IPS-NIHi7 (cell line): ENCODE measurements at regions not wholly inside any gene's neighbourhood (a gene's known extent, or its start where the extent isn't known, plus 50 kb on each side); places are given as distances from the start of the nearest gene placed in this dataset.

Experiments used
- DNase-seq: peaks from one replicate; pipeline ENCODE4 v3.0.0; 2012; ENCODE audit warnings: mixed read lengths; ENCODE audit errors: extremely low spot score

DNA sequence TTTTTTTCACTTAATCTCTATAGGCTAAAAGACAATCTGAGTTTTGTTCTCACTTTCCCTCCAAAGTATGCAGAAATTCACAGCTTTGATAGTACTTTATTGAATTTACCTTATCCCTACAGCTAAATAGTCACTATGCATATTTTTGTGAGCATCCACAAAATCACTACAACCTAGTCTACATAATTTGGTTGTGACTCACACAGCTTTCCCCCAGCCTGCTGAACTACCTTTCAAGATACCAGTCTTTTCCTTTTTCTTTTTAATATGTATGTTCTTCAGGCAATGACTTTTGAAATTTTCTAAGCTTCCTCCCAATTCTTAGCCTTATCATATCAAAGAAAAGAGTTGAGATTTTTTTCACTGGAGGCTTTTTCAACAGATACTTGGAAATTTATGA lies 347.3 kb upstream of the CDH6 start:
- no peak for DNase-seq

DNA sequence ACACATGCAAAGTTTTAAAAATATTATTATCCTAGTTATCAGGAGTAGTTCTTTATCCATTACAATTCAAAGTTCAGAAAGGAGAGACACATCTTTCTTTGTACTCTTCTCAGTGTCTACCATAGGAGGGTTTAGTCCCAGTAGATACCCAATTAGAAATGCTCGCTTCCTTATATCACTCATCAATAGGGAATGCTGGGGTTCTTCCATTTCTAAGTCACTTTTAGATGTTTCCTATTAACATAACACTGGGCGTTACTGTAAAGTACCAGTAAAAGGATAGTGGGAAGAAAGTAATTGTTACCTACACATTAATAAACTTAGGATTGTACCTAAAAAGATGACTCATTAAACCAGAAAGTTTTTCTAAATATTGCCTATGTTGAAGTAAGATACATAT lies 348.3 kb upstream of the CDH6 start:
- no peak for DNase-seq

DNA sequence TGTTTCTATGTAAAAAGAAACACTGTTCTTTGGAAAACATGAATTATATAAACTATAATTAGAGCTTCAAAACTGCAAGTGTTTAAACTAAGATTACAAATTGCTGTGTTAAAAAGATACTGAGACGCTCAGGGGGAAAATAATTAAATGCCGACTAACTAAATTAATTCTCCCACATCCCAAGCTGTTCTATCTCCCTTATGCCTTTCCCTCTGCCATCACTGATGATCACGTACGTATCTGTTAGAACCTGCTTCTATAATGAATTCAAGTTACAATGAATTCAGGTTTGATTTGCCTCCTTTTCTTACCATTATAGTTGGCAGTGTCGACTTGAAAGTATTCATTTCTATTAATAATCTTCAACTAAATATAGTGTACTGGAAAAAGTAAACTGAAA lies 349.9 kb upstream of the CDH6 start:
- DNase-seq: no peak

DNA sequence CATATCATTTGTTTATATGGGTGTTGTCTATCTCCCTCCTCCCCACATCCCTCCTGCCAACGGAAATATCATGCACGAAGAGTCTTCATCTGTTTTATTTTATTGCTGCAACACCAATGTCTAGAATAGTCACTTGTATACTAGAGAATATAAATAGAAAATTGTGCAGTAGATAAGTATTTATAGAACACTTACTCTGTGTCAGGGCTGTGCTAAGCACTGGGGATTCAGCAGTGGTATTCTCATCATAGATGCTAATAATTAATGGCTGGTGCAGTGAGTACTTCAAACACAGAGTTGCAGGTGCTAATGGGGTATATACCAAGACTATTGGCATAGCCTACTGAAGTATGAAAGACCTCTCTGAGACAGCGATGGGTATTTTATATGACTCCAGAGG lies 353.5 kb upstream of the CDH6 start:
- DNase-seq: no peak

DNA sequence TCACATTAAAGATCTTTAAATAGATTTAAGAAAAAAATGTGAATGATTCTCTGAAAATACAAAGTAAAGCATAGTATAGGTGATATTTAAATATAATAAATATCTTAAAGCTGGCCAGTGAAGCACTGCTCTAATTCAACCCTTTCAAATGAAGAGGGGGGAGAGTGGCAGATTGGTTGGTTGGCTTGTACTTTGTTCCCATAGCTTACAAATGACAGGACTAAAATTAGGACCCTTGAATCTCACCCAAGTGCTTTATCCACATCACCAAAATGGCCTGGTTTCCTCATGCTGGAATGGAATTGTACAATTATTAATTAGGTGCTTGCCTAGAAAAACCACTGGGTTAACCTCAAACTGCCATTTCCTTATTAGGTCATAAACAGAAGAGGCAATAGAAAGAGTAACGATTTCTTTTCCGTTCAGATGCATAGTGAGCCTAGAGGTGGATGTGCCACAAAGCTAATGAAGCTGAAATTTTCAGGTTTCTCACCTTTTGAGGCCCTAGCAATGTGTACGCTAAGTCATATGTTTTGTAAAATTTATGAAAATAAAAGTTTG lies 354.5 kb upstream of the CDH6 start:
- DNase-seq: no peak

DNA sequence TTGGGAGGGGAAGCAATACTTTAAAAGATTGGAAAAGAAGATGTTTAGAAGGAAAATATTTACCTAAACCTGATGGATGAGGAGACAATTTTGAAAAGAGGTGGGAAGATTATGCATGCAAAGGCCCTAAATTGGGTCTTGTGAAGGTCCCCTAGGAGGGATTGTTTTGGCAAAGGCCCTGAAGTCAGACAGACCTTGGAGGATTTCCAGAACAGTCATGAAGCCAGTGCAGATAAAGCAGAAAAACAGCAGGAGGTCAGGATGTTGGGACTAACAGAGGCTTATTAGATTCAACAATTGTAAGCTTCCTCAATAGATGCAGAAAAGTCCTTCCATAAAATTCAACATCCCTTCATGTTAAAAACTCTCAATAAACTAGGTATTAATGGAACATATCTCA lies 361.0 kb upstream of the CDH6 start:
- no peak for DNase-seq

DNA sequence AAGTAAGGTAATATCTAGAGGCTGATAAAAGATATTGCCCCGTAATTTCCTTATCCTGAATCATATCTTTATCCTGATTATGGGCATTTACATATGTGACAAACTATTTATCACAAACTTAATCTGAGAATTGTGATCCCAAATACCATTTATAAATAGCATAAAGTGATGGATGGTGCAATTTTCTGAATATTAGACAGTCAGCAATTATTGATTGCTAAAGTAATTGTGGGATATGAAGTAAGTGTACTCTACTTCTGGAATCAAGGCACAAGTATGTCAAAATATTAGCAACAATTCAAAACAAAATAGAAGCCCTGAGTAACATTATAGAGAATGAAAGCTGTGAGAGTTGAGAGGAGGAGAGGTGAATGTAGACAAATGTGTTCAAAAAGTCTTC lies 361.9 kb upstream of the CDH6 start:
- no peak for DNase-seq

DNA sequence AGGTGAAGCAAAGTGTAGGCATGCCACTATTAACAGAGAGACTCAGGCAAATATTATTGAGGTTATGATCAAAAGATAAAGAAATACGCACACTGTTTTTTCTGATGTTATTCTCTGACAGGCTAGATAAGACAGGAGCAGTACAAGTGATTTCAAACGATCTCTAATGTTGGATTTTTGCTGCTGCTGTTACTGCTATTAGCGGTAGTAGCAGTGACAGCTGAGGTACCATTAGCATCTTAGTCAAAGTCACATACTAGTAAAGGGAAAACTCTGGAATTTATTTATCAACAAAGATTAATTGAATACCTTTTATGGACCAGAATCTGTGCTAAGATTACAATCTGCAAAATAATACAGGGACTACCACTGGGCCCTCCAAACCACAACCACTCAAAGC lies 362.4 kb upstream of the CDH6 start:
- DNase-seq: no peak

DNA sequence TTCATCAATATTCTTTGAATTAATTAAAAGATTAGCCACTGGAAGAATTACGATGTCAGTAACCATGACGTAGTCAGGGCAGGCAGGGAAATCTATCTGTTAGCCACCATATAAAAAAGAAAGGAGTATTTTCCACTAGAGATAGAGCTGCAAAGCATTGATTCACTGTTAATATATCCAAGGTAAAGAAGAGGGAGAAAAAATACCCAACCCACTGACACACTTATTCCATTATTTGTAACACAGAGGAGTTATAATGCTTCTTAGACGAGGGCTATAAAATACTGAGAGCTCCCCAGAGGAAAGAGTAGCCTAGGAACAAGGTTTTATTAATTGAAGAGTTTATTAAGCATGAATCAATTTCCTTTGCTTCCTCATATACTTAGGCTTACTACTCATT lies 382.2 kb upstream of the CDH6 start:
- DNase-seq: no peak

DNA sequence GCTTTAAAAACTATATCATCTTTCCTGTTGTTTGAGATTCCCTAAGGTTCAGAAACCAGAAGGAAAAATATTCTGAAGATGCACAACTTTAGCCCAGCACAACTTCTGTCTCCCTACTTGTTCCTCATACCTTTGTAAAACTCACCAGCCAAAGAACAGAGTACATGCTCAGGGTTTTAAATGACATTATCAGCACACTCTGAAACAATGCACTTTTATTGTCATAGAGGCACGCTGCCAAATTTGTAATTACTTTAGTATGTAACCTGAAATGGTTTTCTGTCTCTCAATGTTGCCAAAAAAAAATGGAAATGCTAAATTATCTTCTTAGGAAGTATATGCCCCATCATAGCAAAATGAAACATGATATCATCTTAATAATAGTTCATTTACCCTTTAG lies 383.6 kb upstream of the CDH6 start:
- DNase-seq: no peak

DNA sequence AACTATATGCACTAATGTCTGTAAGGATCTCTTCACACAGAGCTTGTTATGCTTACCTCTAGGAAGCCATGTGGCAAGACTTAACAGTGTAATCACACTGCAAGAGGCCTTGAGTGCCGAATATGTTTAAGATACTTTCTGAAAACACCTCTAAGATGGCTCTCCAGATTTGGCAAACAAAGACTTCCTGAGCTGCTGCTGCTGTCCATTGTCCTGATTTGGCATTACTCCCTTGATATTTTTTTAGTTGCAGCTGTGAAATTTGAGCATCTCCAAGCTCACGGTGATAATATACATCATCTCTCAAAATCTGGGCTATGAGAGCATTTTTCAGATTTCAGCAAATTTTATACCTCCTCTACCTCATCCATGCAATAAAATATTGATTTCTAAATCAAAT lies 384.5 kb upstream of the CDH6 start:
- DNase-seq: peak; percentile 16

DNA sequence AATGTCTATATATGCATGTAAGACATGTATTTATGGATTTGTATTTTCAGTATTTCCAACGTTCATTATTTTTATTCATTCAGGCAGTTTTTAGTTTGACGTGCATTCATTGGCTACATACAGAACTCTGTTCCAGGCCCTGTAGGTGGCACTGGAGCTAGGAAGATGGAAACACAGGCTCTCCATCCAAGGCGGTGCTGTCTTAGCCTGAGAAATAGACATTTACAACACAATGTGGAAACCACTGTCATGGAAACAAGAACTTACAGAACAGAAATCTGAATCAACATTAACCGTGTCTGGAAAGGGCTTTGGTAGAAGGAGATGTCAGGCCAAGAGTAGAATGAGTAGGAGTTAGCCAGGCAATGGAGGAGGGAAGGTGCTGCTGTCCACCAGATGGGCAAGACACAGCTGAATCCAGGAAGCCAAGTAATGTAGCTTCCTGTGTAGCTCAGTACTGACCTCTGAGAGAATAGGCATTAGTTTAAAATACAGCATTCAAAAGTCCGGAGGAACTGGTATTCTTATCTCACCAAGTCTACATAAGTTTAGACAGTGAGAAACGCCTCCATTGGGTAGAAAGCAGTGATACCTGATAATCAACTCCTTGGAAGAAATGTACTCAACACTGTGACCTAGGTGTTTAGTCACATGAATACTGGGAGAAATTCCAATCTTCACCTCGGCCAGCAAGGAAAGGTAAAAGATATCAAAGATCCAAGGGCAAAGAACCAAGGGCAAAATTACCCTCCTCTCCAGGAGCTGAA lies 388.6 kb upstream of the CDH6 start:
- peak; percentile 14 for DNase-seq

DNA sequence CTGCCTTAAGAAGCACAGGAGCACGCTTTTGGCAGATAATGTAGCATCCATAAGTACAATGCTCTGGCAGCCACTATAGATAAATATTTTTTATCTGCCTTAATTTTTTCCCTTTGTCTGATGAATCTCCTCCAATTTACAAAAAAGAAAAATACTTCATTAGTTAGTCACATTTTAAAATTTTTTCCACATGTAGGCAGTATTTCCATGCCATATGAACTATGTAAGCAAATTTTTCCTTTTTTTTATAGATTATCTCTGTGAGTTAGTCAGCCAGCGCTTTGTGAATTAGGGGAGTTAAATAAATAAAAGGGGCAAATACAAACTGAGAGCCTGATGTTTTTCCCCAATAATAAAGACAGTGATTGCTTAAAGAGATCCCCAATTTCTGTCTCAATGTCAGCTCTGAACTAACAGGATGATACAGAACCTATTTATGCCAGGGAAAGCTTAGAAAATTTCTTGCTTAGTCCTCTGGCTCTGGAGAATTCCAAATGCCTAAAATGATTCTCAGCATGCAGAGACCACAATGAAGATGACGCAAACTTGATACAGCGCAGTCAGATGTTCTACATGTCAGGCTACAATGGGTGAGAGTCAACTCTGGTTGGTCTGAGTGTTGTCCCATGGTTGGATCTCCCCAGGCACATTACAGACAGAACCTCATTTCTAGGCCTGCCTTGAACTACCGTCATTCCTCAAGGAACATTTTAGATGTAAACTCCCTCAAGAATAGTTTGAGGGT lies 390.4 kb upstream of the CDH6 start:
- DNase-seq: no peak

DNA sequence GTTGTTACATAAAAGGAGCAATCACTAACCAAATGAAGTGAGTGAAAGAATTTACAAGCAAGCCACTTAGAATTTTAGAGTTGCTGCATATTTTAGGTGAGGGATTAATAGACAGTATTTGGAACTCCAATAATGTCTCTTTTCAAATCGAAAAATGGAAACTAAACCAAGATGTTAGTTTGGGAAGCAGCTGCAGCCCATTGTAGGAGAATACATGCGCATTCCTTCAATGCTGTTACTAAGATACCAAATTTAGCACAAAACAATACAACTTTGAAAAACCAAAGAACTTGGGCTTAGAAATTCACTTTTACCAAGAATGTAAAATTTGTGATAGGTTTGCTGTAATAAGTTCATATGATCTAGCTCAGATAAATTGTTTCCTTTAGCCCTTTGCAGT lies 411.8 kb upstream of the CDH6 start:
- no peak for DNase-seq

DNA sequence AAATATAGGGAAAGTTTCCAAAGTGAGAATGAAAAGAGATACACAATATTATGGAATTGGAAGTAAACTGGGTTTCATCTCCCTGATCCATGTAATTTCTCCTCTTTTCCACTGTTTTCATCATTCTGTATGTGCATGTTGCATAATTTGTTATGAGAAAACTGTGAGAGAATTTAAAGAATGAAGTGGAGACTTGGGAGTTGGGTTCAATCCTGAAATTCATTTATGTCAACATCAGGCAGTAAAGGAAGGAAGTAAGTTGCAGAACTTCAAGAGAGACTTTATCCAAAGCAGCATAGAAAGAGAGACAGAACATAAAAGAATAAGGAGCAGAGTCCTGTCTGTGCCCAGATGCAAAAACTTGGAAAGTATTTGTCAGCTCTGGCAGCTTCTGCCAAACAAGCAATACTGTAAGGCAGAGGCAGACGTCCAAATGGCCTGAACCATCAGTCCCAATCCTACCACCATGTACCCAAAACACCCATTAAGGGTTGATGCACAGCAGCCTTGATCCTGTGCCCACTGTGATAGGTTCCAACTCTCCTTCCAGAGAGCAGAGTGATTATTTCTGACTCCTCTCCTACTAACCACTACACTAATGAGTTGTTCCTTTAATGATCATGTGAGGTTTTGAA lies 425.3 kb upstream of the CDH6 start:
- no peak for DNase-seq

DNA sequence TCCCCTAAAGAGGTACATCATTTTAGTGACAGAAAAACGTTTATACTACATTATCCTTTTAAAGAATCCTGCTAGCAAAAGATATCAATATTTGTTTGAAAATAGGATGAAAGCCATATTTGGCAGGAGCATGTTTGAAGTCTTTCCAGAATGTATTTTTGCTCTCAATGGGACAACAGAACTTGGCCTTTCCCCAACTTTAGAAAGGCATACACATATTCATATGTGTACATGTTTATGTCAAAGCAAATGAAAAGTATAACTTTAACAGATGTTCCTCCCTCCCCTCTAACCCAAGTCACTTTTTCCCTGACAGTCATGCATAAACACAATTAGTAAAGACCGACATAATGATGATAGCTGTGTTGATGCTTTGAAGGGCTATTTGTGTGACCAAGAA lies 427.8 kb upstream of the CDH6 start:
- no peak for DNase-seq

DNA sequence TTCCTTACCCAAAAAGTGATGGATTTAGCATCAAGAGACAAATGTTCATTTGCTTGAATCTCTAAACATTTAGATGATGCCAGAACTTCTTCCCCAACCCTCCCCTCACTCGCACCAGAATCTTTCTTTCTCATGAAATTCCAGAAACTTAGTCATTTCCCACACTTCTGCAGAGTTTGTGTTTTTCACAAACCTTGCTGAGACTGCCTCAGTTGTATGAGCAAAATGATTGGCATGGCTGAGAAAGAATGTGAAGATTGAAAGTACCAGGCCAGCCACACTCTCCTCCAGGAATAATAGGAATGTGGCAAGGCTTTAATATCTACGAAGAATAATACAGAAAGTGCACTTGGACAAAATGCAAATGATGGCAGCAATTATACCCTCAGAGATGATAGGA lies 428.3 kb upstream of the CDH6 start:
- DNase-seq: no peak

DNA sequence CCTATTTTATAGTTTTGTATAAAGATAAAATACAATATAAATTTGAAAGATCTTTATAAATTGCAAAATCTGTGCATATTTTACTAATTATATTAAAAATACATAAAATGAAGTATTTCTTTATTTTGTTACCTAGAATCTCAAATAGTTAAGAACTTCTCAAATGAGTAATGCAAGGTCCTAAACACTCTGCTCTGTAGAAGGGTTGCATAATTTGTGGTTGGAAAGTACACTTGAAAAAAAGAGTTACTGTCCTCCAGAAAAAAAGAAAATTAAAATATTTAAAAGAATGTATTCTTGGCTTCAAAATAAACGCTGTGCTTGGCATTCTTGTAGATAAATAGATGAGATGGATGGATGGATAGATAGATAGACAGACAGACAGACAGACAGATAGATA lies 428.8 kb upstream of the CDH6 start:
- DNase-seq: no peak

DNA sequence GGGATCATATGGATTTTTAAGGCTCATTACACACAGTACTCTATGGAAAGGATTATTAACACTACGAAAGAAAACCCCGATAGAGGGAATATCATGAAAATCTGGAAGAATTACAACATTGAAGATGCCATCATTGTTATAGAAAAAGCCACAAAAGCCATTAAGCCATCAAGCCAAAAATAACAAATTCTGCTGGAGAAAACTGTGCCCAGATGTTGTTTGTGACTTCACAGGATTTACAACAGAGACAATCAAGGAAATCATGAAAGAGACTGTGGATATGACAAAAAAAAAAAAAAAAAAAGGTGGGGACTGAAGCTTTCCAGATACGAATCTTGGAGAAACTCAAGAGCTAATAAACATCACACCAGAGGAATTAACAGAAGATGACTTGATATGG lies 433.8 kb upstream of the CDH6 start:
- no peak for DNase-seq

DNA sequence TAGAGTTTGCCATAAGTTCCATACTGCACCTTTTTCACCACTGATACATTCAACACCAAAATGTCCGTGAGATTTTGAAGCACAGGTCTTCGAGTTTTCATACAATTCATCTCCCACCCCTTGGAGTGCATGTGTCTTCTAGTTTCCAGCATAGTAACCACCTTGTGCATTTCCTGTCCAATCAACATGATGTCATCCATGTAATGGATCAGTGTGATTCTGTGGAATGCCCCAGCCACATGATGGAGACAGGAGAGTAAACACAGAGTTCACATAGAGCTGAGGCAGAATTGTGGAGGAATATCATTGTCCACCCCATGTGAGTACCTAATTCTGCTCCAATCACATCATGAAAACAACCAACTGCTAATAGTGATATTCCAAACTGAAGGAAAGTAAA lies 441.5 kb upstream of the CDH6 start:
- no peak for DNase-seq

DNA sequence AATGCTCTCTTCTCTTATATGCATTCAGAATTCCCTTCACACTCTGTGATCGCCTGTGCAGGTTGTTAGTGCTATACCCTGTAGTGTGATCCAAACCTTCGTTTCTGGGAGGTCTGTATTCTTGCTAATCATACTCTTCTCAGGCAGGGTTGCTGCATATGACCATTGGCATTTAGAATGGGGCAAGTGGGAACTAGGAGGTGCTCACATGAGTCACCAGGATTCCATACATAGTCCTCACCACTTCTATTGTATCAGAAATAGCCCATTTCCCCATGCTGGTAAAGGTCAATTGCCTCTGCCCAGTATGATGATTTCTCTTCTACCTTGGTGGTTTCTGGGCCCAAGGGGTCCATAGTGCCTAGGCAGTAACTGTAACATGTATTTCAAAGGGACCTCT lies 443.5 kb upstream of the CDH6 start:
- no peak for DNase-seq

DNA sequence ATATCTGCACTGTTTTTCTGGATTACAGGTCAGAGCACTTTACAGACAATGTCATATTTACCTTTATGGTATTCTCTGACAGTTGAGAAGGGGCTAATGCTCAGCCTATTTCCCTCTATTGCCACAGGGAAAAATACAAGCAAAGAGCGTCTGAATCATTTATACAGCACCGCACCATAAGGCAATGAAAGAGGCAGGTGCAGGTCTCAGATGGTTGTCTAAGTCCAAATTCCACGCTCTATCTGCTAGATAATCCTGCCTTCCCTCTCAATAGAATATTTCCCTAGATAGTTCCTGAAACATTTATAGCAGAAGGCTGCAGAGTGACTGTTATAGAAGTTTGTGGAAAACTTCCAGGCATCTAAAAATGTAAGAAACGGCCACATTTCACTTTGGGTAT lies 446.1 kb upstream of the CDH6 start:
- no peak for DNase-seq

DNA sequence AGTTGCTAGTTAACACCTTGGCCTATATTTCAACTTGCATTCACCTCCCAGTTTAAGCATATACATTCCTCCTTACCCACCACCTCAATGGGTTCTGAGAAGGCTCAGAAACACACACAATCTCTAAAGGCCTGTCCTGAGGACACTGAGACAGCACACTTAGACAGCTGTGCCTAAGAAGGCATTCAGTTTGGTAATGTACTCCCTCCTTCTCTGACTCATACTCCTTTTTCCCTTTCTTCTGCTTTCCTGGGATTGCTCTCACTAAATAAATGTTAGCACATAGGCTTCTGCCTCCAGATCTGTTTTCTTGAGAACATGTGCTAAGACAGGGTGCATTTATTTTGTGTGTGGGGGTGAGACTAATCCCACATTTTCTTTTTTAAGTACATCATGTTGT lies 456.8 kb upstream of the CDH6 start:
- no peak for DNase-seq
